ENCODE measurements at regions not wholly inside any gene's neighbourhood (a gene's known extent, or its start where the extent isn't known, plus 50 kb on each side); places are given as distances from the start of the nearest gene placed in this dataset.

GRCh38 chr12:62075870-62076269 is 184.3 kb upstream of the USP15 start:
- DNase-seq (ENCODE audit: low read depth): no peak
- no peak overlapping the region for H3K4me3 ChIP-seq (ENCODE audit: low read depth, low read length)
- TF ChIP-seq, protein P1, sequence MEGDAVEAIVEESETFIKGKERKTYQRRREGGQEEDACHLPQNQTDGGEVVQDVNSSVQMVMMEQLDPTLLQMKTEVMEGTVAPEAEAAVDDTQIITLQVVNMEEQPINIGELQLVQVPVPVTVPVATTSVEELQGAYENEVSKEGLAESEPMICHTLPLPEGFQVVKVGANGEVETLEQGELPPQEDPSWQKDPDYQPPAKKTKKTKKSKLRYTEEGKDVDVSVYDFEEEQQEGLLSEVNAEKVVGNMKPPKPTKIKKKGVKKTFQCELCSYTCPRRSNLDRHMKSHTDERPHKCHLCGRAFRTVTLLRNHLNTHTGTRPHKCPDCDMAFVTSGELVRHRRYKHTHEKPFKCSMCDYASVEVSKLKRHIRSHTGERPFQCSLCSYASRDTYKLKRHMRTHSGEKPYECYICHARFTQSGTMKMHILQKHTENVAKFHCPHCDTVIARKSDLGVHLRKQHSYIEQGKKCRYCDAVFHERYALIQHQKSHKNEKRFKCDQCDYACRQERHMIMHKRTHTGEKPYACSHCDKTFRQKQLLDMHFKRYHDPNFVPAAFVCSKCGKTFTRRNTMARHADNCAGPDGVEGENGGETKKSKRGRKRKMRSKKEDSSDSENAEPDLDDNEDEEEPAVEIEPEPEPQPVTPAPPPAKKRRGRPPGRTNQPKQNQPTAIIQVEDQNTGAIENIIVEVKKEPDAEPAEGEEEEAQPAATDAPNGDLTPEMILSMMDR (IDR thresholded peaks at IDR 0.05; ENCODE audit: control insufficient read depth, extremely low read depth, insufficient read depth): no peak

- no peak overlapping the region for H3K4me3 ChIP-seq (ENCODE audit: low read depth, low read length)
- TF ChIP-seq, protein P1 (IDR thresholded peaks at IDR 0.05; ENCODE audit: control insufficient read depth, extremely low read depth, insufficient read depth): no peak
Observed at GRCh38 chr12:62078020-62078419, 182.2 kb upstream of the USP15 start.

GRCh38 chr12:62082448-62082847 is 177.8 kb upstream of the USP15 start:
- TF ChIP-seq, protein P1 (IDR thresholded peaks at IDR 0.05; ENCODE audit: control insufficient read depth, extremely low read depth, insufficient read depth): no peak
- H3K4me3 ChIP-seq (ENCODE audit: low read depth, low read length): no peak overlapping the region
- DNase-seq (ENCODE audit: low read depth): no peak

More at GRCh38 chr12:62078020-62078419, 182.2 kb upstream of the USP15 start:
- no peak for DNase-seq (ENCODE audit: low read depth)

GRCh38 chr12:62098132-62098531 is 162.1 kb upstream of the USP15 start:
- DNase-seq (ENCODE audit: low read depth): no peak
- H3K4me3 ChIP-seq (ENCODE audit: low read depth, low read length): no peak overlapping the region
- TF ChIP-seq, protein P1 (IDR thresholded peaks at IDR 0.05; ENCODE audit: control insufficient read depth, extremely low read depth, insufficient read depth): no peak

- H3K4me3 ChIP-seq (ENCODE audit: low read depth, low read length): no peak overlapping the region
- no peak for DNase-seq (ENCODE audit: low read depth)
- TF ChIP-seq, protein P1 (IDR thresholded peaks at IDR 0.05; ENCODE audit: control insufficient read depth, extremely low read depth, insufficient read depth): no peak
Observed at GRCh38 chr12:62103748-62104147, 156.5 kb upstream of the USP15 start.

DNA sequence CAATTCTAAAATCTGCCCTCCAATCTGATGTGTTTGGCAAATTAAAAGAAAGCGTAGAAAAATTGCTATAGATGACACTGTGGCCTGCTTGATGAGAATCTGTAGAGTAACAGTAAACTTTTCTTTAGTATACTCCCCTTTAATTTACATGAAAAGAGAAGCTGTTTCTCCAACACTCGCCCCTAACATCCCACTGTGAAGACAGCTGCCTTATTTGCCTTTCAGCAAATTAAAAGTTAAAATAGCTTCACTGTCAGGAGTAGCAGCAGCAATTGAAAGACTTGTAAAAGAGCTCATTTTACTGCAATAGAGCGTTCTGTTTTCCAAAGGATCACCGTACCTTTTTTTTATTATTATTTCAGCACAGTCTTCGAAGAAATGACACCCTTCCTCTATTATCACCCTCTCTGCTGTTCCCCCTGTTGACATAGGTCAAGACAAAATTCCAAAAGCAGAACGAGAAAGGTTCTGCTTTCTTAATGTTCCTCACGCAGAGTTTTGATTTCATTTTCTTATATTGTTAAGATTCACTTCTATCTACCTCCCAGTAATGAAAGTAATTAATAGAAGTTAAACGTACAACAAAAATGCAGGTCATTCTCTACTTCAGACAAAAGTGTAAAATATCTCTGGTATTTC is 153.5 kb upstream of the USP15 start:
- DNase-seq (ENCODE audit: low read depth): no peak
- TF ChIP-seq, protein P1 (IDR thresholded peaks at IDR 0.05; ENCODE audit: control insufficient read depth, extremely low read depth, insufficient read depth): no peak
- H3K4me3 ChIP-seq (ENCODE audit: low read depth, low read length): no peak overlapping the region
